Stimulated activated CD8-positive, alpha-beta memory T cell treated with anti-CD3 and anti-CD28 coated beads, Interleukin-7, amount 100 ng/mL, for 48 hours (primary cell): ENCODE measurements at regions not wholly inside any gene's neighbourhood (a gene's known extent, or its start where the extent isn't known, plus 50 kb on each side); places are given as distances from the start of the nearest gene placed in this dataset.
"Not testable (repeated sequence)": the region's sequence is repeated elsewhere in the genome, so short reads cannot be mapped to it uniquely, and the experiment has no call there.

Experiments used
- DNase-seq, 2 donors: peaks; one replicate each; pipeline ENCODE4 v3.0.0-alpha.2; 2020; ENCODE audit warnings: low read depth in 1 of 2; ENCODE audit errors: extremely low read depth in 1 of 2

- no peak for DNase-seq
Observed at GRCh38 chr1:213415691-213416380, 364.8 kb downstream of the RPS6KC1 start.

- no peak for DNase-seq
Observed at GRCh38 chr1:213416461-213417224, 365.6 kb downstream of the RPS6KC1 start.

- no peak for DNase-seq
Observed at GRCh38 chr1:213417225-213417820, 366.3 kb downstream of the RPS6KC1 start.

- DNase-seq, result no peak
Observed at GRCh38 chr1:213417846-213418245, 366.8 kb downstream of the RPS6KC1 start.

- no peak for DNase-seq
Observed at GRCh38 chr1:213418268-213419071, 367.4 kb downstream of the RPS6KC1 start.

GRCh38 chr1:213419401-213420030 is 368.5 kb downstream of the RPS6KC1 start:
- no peak for DNase-seq

DNA sequence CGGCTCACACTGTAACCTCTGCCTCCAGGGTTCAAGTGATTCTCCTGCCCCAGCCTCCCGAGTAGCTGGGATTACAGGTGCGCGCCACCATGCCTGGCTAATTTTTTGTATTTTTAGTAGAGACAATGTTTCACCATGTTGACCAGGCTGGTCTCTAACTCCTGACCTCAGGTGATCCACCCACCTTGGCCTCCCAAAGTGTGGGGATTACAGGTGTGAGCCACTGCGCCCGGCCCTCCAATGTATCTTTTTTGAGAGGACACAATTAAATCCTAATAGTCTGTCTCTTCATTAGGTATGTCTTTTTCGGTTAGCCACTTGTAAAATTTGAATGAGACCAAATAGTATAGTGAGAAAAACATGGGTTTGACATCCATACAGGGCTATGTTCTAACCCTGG is 370.1 kb downstream of the RPS6KC1 start:
- not testable (repeated sequence) for DNase-seq

- DNase-seq, result no peak
Observed at GRCh38 chr1:213423041-213423440, 372.0 kb downstream of the RPS6KC1 start.

DNA sequence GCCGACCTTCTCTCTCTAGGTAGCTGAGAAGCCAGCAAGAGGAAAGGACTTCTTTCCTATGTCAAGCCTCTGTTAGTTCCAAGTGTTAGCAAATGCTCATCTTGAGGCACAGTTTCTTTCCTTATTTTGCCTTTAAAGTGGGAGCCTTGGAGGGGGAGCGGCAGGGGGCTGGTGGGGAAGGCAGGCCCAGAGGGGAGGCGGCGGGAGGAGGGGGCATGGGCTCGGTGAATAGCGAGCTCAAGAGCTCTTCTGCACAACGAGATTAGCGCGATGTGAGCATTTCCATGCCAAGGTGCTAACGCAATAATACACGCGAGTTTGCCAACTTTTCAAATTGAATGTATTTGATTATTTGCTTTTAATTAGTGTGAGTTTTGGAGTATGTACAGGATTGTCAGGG is 372.6 kb downstream of the RPS6KC1 start:
- DNase-seq, result no peak

GRCh38 chr1:213425376-213426030 is 374.5 kb downstream of the RPS6KC1 start:
- DNase-seq, result no peak

DNA sequence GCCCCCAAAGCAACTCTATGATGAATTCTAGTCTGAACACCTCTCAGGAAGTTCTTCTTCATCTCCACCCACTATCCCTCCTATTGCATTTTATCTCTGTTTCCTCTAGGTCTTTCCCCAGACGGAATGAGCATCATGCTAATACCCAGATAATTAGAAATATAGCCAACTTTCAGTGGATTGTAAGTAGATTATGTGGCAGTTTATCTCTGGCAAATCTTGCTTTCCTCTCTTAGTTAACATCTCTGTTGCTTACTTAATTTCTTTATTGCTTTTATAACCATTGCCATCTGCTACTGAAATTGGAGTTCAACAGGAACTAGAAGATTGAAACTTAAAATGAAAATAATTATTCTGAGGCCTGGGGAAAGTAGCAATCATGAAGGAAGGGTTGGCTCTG is 378.6 kb downstream of the RPS6KC1 start:
- no peak for DNase-seq

- no peak for DNase-seq
Observed at GRCh38 chr1:213435715-213436114, 384.7 kb downstream of the RPS6KC1 start.

GRCh38 chr1:213438339-213438738 is 387.3 kb downstream of the RPS6KC1 start:
- DNase-seq, result no peak

GRCh38 chr1:213439703-213440102 is 388.7 kb downstream of the RPS6KC1 start:
- no peak for DNase-seq

- no peak for DNase-seq
Observed at GRCh38 chr1:213440766-213441165, 389.7 kb downstream of the RPS6KC1 start.

DNA sequence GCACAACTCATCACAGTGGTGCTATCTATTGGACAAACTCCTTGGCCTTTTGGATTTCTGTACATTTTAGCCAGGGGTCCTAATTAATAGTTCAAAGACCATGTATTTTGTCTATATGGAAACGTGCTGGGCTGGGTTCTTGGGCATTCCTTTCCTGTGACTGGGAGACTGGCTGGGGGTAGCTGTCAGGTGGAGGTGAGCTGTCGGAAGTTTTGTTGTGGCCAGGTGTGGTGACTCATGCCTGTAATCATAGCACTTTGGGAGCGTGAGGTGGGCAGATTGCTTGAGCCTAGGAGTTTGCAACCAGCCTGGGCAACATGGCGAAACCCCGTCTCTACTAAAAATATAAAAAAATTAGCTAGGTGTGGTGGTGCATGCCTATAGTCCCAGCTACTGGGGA is 392.4 kb downstream of the RPS6KC1 start:
- no peak for DNase-seq

DNA sequence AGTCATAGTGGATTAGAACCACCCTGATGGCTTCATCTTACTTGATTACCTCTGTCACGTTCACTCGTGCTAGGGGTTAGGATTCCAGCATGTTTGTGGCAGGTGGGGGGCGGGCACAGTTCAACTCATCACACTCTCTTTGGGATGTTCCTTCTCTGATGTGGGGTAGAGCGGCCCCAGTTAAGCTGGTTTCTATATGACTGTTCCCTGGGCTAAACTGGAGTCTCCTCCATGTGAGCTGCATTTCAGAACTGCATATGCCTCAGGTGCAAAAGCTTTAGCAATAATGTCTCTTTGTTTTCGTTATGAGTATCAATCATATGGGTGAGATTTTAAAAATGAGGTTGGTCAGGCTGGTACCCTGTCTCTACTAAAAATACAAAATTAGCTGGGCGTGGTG is 393.2 kb downstream of the RPS6KC1 start:
- no peak for DNase-seq

- no peak for DNase-seq
Observed at GRCh38 chr1:213446496-213446895, 395.5 kb downstream of the RPS6KC1 start.

DNA sequence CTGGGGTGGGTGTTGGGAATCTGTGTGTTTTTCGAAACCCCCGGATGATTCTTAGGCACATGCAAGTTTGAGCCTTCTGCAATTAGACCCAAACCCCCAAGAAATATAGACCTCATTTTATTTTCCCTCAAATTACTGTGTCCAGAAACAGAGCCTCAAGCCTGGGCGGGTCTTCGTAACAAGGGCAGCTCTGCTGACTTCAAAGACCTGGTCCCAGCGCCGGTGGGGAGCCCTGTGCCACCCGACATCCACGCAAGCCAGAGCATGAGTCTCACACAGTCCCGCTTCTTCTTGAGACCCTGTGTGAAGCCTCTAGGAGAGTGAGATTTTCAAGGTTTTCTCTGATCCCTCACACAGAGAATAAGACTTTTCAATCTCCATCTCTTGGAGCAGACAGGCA is 397.3 kb downstream of the RPS6KC1 start:
- no peak for DNase-seq

DNA sequence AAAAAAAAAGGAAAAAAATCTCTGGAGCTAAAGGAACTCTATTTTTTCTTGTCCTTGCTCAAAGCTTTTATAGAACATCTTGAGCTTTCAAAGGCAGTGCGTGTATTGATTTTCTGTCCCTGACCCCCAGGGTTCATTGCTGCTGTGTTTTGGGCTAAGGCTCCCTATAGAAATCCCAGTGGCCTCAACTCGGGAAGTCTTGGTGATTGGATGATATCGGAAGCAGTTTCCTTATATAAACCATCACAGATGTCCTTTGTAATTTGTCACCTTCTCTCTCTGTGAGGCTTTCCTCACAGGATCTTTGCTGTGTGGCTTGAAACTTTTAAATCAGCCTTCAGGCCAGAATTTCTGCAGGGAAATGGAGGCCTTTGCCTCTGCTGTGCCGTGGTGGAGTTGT is 397.7 kb downstream of the RPS6KC1 start:
- DNase-seq, result no peak
